ENCODE measurements at regions not wholly inside any gene's neighbourhood (a gene's known extent, or its start where the extent isn't known, plus 50 kb on each side); places are given as distances from the start of the nearest gene placed in this dataset.

- POLR2A ChIA-PET = no interaction called here
- no peaks in the 10 kb centered on the region for H4K20me1 ChIP-seq (replicated peaks; ENCODE audit: control insufficient read depth, extremely low read depth, insufficient read depth, low read length)
- dilution Hi-C loops (cut with MboI; ENCODE audit: extremely low pct_ligation_motif_present, low sequenced_read_pairs) (no loop called here), intact Hi-C loops (cut with micrococcal nuclease) (no loop called here)
- CTCF ChIA-PET = no interaction called here
- H3K27ac ChIP-seq (ENCODE audit: insufficient read depth, low read depth, low read length) = no peak overlapping the region
- no peak overlapping the region for H3K4me2 ChIP-seq (ENCODE audit: insufficient read depth, low read length)
- no peaks in the 10 kb centered on the region for H3K9me3 ChIP-seq (replicated peaks; ENCODE audit: control insufficient read depth, insufficient read depth, low read length)
- no peak overlapping the region for H3K4me3 ChIP-seq (replicated peaks in 1 of 3; ENCODE audit: insufficient read depth in 1 of 3, low read depth in 1 of 3, low read length in 3 of 3)
- H3K9ac ChIP-seq (replicated peaks; ENCODE audit: extremely low read depth, insufficient read depth, low read length) = no peak overlapping the region
- H3K9me1 ChIP-seq (replicated peaks; ENCODE audit: control insufficient read depth, extremely low read depth, insufficient read depth, low read length) = no peaks in the 10 kb centered on the region
- H3K4me1 ChIP-seq (ENCODE audit: control insufficient read depth, extremely low read depth, insufficient read depth, low read length) = no peaks in the 10 kb centered on the region
- FAIRE-seq = no peak
- H3K36me3 ChIP-seq (ENCODE audit: control insufficient read depth in 2 of 2, extremely low read depth in 1 of 2, insufficient read depth in 2 of 2, low read length in 2 of 2) = no peaks in the 10 kb centered on the region
- no peak overlapping the region for H2AFZ ChIP-seq (ENCODE audit: low read depth, low read length)
- TF ChIP-seq FOS (IDR thresholded peaks at IDR 0.05; ENCODE audit: borderline replicate concordance, insufficient read depth, low read length) = no peak
- no peak for TF ChIP-seq CTCF (IDR thresholded peaks at IDR 0.05; ENCODE audit: extremely low read depth in 1 of 2, insufficient read depth in 1 of 2, low read depth in 1 of 2, low read length in 2 of 2)
- no peak for TF ChIP-seq MYC (IDR thresholded peaks at IDR 0.05; ENCODE audit: low read depth, low read length)
- TF ChIP-seq GATA2 (IDR thresholded peaks at IDR 0.05; ENCODE audit: insufficient read depth, insufficient read length, low read depth, low read length) = no peak
- TF ChIP-seq MAX (IDR thresholded peaks at IDR 0.05; ENCODE audit: insufficient read depth, insufficient read length) = no peak
- TF ChIP-seq EZH2 (IDR thresholded peaks at IDR 0.05; ENCODE audit: borderline replicate concordance, low read depth, low read length, severe bottlenecking) = no peak
- BruUV-seq (replicated peaks) = no TSS peak
- no peak for DNase-seq (ENCODE audit: low read depth, low spot score)
- no peaks in the 10 kb centered on the region for H3K79me2 ChIP-seq (ENCODE audit: control insufficient read depth, insufficient read depth, low read length)
- peaks cover 0 to 2% of the 10 kb centered on the region in 2 experiments for H3K27me3 ChIP-seq (ENCODE audit: control insufficient read depth in 2 of 2, insufficient read depth in 2 of 2, low read length in 2 of 2)
These were observed 93.4 kb upstream of the TGIF1 start for GRCh38 chr18:3356614-3357013.

- Histone ChIP-seq H3K9ac (replicated peaks; ENCODE audit: extremely low read depth, insufficient read depth, low read length) (no peak overlapping the region), H3K27ac (ENCODE audit: insufficient read depth, low read depth, low read length) (no peak overlapping the region), H3K4me1 (ENCODE audit: control insufficient read depth, extremely low read depth, insufficient read depth, low read length) (no peaks in the 10 kb centered on the region), H3K4me2 (ENCODE audit: insufficient read depth, low read length) (no peak overlapping the region), H4K20me1 (replicated peaks; ENCODE audit: control insufficient read depth, extremely low read depth, insufficient read depth, low read length) (no peaks in the 10 kb centered on the region), H2AFZ (ENCODE audit: low read depth, low read length) (no peak overlapping the region), H3K9me1 (replicated peaks; ENCODE audit: control insufficient read depth, extremely low read depth, insufficient read depth, low read length) (no peaks in the 10 kb centered on the region), H3K36me3 (ENCODE audit: control insufficient read depth in 2 of 2, extremely low read depth in 1 of 2, insufficient read depth in 2 of 2, low read length in 2 of 2) (no peaks in the 10 kb centered on the region), H3K79me2 (ENCODE audit: control insufficient read depth, insufficient read depth, low read length) (no peaks in the 10 kb centered on the region), H3K4me3 (replicated peaks in 1 of 3; ENCODE audit: insufficient read depth in 1 of 3, low read depth in 1 of 3, low read length in 3 of 3) (no peak overlapping the region), H3K9me3 (replicated peaks; ENCODE audit: control insufficient read depth, insufficient read depth, low read length) (no peaks in the 10 kb centered on the region), H3K27me3 (ENCODE audit: control insufficient read depth in 2 of 2, insufficient read depth in 2 of 2, low read length in 2 of 2) (peaks cover 0 to 2% of the 10 kb centered on the region in 2 experiments)
- POLR2A ChIA-PET = no interaction called here
- CTCF ChIA-PET = no interaction called here
- no peak for DNase-seq (ENCODE audit: low read depth, low spot score)
- no TSS peak for BruUV-seq (replicated peaks)
- FAIRE-seq = no peak
- dilution Hi-C loops (cut with MboI; ENCODE audit: extremely low pct_ligation_motif_present, low sequenced_read_pairs) = no loop called here
- intact Hi-C loops (cut with micrococcal nuclease) = no loop called here
- no peak for TF ChIP-seq GATA2 (IDR thresholded peaks at IDR 0.05; ENCODE audit: insufficient read depth, insufficient read length, low read depth, low read length)
- TF ChIP-seq JUN (IDR thresholded peaks at IDR 0.05; ENCODE audit: borderline replicate concordance, insufficient read depth, insufficient read length, low read depth) = no peak
- TF ChIP-seq MYC (IDR thresholded peaks at IDR 0.05; ENCODE audit: low read depth, low read length) = no peak
- no peak for TF ChIP-seq FOS (IDR thresholded peaks at IDR 0.05; ENCODE audit: borderline replicate concordance, insufficient read depth, low read length)
- no peak for TF ChIP-seq MAX (IDR thresholded peaks at IDR 0.05; ENCODE audit: insufficient read depth, insufficient read length)
- TF ChIP-seq EZH2 (IDR thresholded peaks at IDR 0.05; ENCODE audit: borderline replicate concordance, low read depth, low read length, severe bottlenecking) = no peak
- TF ChIP-seq CTCF (IDR thresholded peaks at IDR 0.05; ENCODE audit: extremely low read depth in 1 of 2, insufficient read depth in 1 of 2, low read depth in 1 of 2, low read length in 2 of 2) = no peak
- TF ChIP-seq POLR2A (IDR thresholded peaks at IDR 0.05; ENCODE audit: low read depth, low read length) = no peak
- TF ChIP-seq POLR2AphosphoS5 (IDR thresholded peaks at IDR 0.05; ENCODE audit: insufficient read depth, low read depth, low read length) = no peak
These were observed 92.5 kb upstream of the TGIF1 start for GRCh38 chr18:3357516-3357915.
